ENCODE measurements at regions not wholly inside any gene's neighbourhood (a gene's known extent, or its start where the extent isn't known, plus 50 kb on each side); places are given as distances from the start of the nearest gene placed in this dataset.
"Not testable (repeated sequence)": the region's sequence is repeated elsewhere in the genome, so short reads cannot be mapped to it uniquely, and the experiment has no call there.

- DNase-seq, result no peak
Observed at GRCh38 chr3:64387688-64388087, 162.4 kb upstream of the PRICKLE2 start.

GRCh38 chr3:64385277-64385676 is 160.0 kb upstream of the PRICKLE2 start:
- no peak for DNase-seq

- no peak for DNase-seq
Observed at GRCh38 chr3:64384561-64384960, 159.3 kb upstream of the PRICKLE2 start.

GRCh38 chr3:64382153-64382552 is 156.9 kb upstream of the PRICKLE2 start:
- DNase-seq, result no peak

GRCh38 chr3:64381367-64381766 is 156.1 kb upstream of the PRICKLE2 start:
- DNase-seq, result no peak

GRCh38 chr3:64380546-64380945 is 155.3 kb upstream of the PRICKLE2 start:
- peak; percentile 45 for DNase-seq

- DNase-seq, result no peak
Observed at GRCh38 chr3:64379221-64379620, 154.0 kb upstream of the PRICKLE2 start.

GRCh38 chr3:64377942-64378341 is 152.7 kb upstream of the PRICKLE2 start:
- no peak for DNase-seq

GRCh38 chr3:64375737-64376136 is 150.5 kb upstream of the PRICKLE2 start:
- no peak for DNase-seq

GRCh38 chr3:64369390-64369789 is 144.1 kb upstream of the PRICKLE2 start:
- DNase-seq, result no peak

GRCh38 chr3:64368257-64369020 is 143.2 kb upstream of the PRICKLE2 start:
- DNase-seq, result no peak

- no peak for DNase-seq
Observed at GRCh38 chr3:64365877-64366276, 140.6 kb upstream of the PRICKLE2 start.

- DNase-seq, result no peak
Observed at GRCh38 chr3:64363842-64364241, 138.6 kb upstream of the PRICKLE2 start.

GRCh38 chr3:64361962-64362735 is 136.9 kb upstream of the PRICKLE2 start:
- DNase-seq, result peak; percentile 46

- DNase-seq, result not testable (repeated sequence)
Observed at GRCh38 chr3:64361036-64361435, 135.8 kb upstream of the PRICKLE2 start.

- DNase-seq, result no peak
Observed at GRCh38 chr3:64360280-64360679, 135.0 kb upstream of the PRICKLE2 start.

- no peak for DNase-seq
Observed at GRCh38 chr3:64359735-64360134, 134.5 kb upstream of the PRICKLE2 start.

- no peak for DNase-seq
Observed at GRCh38 chr3:64358853-64359252, 133.6 kb upstream of the PRICKLE2 start.

GRCh38 chr3:64358176-64358575 is 132.9 kb upstream of the PRICKLE2 start:
- no peak for DNase-seq

- no peak for DNase-seq
Observed at GRCh38 chr3:64357481-64357880, 132.2 kb upstream of the PRICKLE2 start.

- peak; percentile 46 for DNase-seq
Observed at GRCh38 chr3:64355401-64355807, 130.1 kb upstream of the PRICKLE2 start.

GRCh38 chr3:64354956-64355355 is 129.7 kb upstream of the PRICKLE2 start:
- DNase-seq, result no peak

GRCh38 chr3:64354221-64354620 is 129.0 kb upstream of the PRICKLE2 start:
- DNase-seq, result peak; percentile 34

- DNase-seq, result peak; percentile 41
Observed at GRCh38 chr3:64353226-64353625, 128.0 kb upstream of the PRICKLE2 start.

Data from fibroblast of skin of right quadriceps (primary cell).